ENCODE measurements at regions not wholly inside any gene's neighbourhood (a gene's known extent, or its start where the extent isn't known, plus 50 kb on each side); places are given as distances from the start of the nearest gene placed in this dataset.
"Not testable (repeated sequence)": the region's sequence is repeated elsewhere in the genome, so short reads cannot be mapped to it uniquely, and the experiment has no call there.

DNA sequence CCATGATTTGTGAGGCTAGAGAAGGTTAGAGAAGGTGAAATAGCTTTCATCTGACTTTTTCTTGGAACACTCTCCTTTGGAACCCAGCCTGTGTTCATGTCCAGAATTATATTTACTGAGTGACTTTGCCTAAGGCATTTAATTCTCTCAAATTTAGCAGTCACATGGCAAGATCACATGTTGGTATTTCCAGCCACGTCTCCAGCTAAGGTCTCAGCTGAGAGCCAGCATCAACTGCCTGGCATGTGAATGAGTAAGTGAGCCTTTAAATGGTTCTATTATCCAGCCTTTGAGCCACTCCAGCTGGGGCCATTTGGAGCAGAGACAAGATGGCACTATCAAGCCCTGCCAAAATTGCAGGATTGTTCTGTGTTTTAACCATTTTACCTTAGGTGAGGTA is 130.2 kb upstream of the SGO1 start:
- DNase-seq = no peak

DNA sequence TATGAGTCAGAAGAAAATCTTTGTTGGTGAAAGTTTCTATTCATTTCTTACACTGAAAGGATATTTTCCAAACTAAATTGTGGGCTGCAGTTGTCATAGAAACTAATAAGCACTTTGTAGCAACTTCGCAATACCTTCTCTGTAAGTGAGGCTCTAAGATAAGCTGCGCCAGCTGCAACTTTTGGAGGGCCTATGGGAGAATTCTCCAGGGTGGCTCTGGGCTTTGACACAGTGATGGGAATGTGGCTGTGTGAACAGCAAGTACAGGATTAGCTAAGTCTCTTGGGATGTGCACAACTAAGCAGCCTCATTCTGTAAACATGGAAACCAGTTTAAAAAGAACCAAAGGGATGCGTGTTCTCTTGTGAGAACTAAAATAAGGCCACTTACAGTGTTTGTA is 124.6 kb upstream of the SGO1 start:
- DNase-seq = no peak

DNA sequence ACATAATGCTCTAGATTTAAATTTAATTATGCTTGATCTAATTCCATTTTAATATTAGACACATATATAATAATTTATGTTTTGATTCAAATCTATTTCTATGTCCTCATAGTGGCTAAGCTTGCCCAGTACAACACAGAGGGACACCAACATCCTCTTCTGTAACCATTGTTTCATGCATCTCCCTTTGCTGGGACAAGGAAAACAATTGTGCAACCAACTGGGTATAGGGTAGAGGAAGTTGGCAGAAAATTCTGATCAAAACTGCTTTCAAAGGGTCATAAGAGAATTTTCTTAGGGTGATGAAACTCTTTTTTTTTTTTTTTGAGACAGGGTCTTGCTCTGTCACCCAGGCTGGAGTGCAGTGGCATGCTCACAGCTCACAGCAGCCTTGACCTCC is 121.4 kb upstream of the SGO1 start:
- DNase-seq = no peak

DNA sequence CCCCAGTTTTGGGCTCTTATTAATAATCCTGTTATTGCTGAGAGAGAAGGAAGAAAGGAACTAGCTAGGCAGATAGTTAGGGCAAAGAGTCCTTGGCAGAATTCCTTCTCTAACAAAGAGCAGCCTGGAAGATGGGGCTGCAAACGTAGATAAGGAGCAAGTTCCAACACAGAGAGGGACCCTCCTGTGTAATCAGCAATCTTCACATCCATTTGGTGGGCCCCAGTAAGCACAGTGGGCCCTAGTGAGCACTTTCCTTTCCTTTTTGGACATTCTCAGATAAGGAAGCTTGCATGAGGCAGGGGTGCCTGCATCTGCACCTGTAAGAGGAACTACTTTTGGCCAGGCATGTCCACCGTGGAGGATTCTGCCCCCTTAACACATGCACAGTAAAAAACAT is 119.6 kb upstream of the SGO1 start:
- DNase-seq = no peak

DNA sequence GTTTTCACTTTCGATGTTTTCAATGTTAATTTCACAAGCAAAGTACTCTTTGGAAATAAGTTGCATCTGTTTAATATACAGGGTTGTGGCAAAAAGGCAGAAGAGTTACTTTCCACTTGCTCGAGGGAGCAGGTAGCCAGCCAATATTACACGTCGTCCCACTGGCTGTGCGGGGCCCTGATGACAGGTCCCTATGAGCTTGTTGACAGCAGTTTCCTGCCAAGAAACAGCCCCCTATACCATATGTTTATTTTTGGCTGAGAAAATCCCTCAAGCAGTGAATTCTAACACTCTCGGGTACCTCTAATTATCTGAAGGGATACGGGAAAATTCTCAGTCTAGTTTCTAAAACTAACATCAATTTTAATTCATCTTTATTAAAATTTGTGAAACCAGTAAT is 116.8 kb upstream of the SGO1 start:
- DNase-seq = no peak

DNA sequence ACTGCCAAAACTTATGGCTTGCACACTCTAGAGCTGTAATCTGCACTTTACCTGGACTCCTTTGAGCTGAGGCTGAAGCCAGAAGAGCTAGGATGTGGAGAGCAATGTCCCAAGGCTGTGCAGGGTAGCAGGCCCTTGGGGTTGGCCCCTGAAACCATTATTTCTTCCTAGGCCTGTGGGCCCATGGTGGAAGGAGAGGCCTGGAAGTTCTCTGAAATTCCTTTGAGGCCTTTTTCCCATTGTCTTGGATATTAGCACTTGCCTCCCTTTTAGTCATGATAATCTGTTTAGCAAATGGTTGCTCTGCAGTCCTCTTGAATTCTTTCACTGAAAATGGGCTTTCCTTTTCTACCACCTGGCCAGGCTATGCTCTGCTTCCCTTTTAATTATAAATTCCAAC is 102.0 kb upstream of the SGO1 start:
- no peak for DNase-seq

DNA sequence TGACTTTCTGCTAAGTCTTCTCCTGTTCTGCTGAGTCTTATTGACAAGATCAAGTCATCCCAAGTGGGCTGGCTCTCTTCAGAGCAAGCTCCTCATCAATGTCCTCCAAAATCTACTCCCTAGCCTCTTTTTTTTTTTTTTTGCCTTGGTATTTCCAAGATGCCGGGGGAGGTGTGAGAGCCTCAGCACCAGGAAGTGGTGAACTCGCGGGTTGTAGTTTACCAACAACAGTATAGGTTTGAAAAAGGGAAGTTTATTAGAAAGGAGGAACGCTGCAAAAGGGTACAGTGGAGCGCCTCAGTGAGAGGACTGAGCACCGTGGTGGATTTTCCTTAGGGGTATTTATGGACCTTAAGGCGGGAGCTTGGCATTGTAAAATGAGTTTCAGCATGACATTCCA is 94.3 kb upstream of the SGO1 start:
- no peak for DNase-seq

DNA sequence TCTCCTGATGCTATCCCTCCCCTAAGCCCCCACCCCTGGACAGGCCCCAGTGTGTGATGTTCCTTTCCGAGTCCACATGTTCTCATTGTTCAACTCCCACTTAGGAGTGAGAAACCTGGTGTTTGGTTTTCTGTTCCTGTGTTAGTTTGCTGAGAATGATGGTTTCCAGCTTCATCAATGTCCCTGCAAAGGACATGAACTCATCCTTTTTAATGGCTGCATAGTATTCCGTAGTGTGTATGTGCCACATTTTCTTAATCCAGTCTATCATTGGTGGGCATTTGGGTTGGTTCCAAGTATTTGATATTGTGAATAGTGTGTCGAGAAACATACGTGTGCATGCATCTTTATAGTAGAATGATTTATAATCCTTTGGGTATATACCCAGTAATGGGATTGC is 80.0 kb upstream of the SGO1 start:
- DNase-seq = not testable (repeated sequence)

DNA sequence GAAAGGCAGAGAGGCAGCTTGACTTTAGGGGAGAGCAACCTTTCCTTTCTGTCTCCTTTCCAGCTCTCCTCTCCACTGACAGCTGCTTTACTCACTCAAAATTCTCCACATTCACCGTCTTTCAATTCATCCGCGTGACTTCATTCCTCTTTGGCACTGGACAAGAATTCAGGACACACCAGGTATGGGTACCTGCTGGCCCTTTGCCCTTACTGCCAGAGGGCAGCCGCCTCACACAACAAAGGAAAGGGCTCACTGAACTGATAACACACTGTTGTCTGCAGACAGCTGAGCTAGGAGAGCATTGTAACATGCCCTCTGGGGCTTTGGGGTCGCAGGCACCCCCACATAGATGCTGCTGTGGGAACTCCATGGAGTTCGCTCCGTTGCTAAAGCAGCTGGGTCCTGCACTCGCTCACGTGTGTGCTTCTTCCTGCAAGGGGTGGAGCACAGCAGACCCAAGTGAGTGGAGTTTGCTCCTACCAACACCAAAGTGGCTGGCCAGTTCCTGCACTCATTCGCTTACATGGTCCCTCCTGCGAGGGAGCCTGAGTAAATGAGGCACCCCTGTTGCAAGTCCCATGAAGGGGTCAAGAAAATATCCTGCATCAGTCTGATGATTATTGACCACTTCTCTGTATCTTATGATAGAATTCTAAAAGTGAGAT is 79.0 kb upstream of the SGO1 start:
- DNase-seq = no peak

DNA sequence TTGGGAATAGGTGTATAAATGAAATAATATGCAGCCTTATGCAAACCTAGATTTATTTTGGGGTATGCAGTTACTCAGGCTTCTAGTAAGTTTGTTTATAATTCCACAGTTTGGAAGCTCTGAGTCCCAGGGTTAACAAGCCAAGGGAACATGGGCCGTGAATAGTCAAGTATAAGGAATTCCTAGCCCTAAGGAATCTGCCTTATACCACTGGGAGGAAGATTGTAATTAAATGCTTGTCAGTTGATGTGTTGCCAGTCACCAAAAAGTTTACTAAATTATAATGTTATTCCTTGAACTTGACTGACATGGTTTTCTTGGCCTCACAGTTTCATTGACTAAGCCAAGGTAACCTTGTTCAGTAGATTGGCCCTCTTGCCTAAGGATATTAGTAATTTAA is 72.4 kb upstream of the SGO1 start:
- no peak for DNase-seq

DNA sequence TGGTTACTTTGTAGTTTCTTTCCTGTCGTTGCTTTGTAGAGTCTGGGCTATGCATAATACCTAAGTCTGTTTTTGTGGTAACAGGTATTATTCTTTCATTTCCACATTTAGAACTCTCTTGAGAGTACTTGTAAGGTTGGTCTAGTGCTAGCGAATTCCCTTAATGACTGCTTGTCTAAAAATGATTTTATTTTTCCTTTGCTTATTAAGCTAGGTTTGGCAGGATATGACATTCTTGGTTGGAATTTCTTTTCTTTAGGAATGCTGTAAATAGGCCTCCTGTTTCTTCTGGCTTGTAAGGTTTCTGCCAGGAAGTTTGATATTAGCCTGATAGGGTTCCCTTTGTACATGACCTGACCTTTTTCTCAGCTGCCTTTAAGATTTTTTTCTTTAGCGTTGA is 70.1 kb upstream of the SGO1 start:
- no peak for DNase-seq

DNA sequence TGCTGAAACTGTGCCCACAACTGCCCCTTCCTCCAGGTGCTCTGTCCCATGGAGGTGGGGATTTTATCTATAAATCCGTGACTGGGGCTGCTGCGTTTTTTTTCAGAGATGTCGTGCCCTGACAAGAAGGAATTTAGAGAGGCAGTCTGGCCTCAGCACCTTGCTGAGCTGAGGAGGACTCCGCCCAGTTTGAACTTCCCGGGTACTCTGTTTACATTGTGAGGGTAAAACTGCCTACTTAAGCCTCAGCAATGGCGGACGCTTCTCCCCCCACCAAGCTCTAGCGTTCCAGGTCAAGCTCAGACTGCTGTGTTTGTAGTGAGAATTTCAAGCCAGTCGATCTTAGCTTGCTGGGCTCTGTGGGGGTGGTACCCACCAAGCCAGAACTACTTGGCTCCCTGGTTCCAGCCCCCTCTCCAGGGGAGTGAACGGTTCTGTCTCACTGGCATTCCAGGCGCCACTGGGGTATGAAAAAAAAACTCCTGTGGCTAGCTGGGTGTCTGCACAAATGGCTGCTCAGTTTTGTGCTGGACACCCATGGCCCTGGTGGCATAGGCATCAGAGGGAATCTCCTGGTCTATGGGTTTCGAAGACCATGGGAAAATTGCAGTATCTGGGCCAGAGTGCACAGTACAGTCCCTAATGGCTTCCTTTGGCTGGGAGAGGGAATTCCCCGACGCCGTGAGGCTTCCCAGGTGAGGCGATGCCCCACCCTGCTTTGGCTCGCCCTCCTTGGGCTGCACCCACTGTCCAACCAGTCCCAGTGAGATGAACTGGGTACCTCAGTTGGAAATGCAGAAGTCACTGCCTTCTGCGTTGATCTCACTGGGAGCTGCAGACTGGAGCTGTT is 68.5 kb upstream of the SGO1 start:
- no peak for DNase-seq

DNA sequence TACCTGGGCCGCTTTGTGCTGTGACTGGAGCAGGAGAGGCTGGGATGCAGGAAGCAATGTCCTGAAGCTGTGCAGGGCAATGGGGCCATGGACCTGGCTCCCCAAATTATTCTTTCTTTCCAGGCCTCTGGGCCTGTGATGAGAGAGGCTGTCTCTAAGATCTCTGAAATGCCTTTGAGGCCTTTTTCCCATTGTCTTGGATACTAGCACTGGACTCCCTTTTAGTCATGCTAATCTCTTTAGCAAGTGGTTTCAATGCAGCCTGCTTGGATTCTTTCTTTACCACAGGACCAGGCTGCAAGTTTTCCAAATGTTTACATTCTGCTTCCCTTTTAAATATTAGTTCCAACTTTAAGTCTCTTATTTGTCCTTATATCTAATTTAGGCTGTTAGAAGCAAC is 64.8 kb upstream of the SGO1 start:
- DNase-seq = no peak

DNA sequence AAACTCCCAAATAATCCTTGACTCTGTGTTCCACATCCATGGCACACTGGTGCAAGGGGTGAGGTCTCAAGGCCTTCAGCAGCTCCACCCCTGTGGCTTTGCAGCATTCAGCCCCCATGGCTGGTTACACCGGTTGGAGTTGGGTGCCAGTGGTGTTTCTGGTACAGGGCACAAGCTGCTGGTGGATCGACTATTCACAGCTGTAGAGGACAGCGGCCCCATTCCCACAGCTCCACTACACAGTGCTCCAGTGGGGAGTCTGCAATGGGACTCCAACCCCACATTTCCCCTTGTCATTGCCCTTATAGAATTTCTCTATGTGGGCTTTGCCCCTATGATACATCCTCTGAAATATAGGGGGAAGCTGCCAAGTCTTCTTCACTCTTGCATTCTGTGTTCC is 64.3 kb upstream of the SGO1 start:
- no peak for DNase-seq

DNA sequence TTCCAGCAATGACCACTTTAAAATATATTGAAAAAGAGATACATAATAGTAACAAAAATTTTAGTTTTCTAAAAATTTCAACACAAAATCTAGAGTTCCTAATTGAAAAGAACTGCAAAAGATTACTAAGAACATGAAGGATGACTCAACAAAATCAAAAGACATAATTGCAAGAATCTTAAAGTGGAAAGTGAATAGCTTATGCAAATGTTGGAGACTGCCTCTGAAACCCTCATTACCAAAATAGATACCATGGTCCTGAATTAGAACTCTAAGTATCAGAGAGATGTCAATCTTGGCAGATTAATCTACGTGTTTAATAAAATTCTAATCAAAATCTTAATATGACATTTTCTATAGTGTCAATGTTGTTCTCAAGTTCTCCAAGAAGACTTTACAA is 60.7 kb upstream of the SGO1 start:
- peak; percentile 6 for DNase-seq

DNA sequence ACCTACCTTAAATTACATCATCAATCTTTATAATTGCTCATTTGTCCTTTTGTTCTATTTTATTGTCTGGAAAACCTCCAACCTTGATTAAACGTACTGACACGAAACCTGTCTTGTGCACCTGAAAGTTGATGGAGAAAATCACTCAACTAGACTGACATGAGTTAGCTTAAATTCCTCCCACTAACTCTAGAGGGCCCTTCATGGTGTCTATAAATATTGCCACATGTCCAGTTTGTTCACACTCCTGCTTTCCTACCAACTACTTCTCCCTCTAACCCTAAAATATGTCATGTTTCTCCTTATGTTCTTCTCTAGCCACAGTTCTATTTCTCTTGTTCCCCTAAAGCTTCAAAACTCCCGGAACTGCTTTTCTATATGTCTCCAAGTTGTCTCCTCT is 59.8 kb upstream of the SGO1 start:
- DNase-seq = no peak

DNA sequence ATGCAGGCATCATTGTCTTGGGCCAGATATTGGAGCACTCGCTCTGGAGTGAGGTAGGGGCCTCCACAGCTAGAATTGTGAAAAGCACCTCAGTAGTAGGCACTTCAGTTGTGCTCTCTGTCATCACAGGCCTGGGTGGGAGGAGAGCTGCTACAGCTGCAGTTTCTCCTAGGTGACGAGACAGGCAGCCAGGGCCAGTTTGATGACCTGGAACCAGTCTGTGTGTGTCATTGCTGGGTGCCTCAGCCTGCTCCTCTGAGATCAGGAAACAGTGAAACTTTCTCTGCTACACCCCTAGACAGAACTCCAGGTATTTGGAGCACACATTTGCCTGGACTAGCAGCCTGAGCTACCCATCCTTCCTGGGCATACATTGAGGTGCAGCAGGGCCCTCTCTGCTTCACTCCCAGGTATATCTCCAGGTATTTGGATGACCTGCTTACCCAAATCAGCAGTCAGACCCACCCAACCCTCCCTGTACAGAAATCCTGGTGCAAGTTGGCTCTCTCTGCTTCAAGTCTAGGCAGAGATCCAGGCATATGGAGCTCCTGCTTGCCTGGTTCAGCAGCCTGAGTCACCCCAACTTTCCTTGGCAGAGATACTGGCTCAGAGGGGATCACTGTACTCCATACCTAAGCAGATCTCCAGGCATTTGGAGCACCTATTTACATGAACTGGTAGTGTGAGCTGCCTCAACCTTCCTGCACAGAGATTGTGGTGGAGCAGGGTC is 54.3 kb upstream of the SGO1 start:
- no peak for DNase-seq

DNA sequence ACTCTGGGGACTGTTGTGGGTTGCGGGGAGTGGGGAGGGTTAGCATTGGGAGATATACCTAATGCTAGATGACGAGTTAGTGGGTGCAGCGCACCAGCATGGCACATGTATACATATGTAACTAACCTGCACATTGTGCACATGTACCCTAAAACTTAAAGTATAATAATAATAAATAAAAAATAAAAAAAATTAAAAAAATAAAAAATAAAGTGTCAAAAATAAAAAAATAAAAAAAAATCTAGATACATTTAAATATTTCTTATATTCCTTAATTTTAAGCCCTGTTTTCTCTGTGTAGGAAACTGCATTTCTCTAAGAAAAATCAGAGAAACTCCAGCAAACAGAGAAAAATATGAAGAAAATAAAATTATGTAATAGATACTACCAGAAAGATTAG is 52.2 kb upstream of the SGO1 start:
- DNase-seq = not testable (repeated sequence)

DNA sequence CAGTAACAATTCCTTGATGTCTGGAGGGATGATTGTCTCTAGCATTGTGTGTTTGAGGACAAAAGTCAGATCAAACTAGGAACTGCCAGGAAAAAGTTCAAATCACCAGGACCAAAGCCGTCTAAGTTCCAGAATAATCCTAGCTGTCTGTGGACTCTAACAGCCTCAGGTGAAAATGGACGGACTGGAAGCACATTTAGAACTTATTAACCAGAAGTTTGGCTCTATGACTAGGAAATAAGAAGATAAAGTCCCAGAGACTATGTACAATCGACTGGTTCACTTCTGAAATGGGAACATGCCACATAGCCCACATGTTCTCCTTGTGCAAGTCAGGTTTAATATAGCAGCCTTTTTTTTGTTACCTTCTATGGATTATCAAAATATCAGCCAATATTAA is 50.6 kb upstream of the SGO1 start:
- DNase-seq = no peak

All from activated CD4-positive, alpha-beta T cell treated with anti-CD3 and anti-CD28 coated beads, Interleukin-2, amount 50 U/mL, for 16 hours (primary cell).